ENCODE measurements at regions not wholly inside any gene's neighbourhood (a gene's known extent, or its start where the extent isn't known, plus 50 kb on each side); places are given as distances from the start of the nearest gene placed in this dataset.
"Not testable (repeated sequence)": the region's sequence is repeated elsewhere in the genome, so short reads cannot be mapped to it uniquely, and the experiment has no call there.

GRCh38 chr16:54879681-54880080 is 51.0 kb upstream of the IRX5 start:
- no peak for ATAC-seq
- intact Hi-C loops (cut with DNase I, micrococcal nuclease) = no loop called here
- TF ChIP-seq, protein P1, sequence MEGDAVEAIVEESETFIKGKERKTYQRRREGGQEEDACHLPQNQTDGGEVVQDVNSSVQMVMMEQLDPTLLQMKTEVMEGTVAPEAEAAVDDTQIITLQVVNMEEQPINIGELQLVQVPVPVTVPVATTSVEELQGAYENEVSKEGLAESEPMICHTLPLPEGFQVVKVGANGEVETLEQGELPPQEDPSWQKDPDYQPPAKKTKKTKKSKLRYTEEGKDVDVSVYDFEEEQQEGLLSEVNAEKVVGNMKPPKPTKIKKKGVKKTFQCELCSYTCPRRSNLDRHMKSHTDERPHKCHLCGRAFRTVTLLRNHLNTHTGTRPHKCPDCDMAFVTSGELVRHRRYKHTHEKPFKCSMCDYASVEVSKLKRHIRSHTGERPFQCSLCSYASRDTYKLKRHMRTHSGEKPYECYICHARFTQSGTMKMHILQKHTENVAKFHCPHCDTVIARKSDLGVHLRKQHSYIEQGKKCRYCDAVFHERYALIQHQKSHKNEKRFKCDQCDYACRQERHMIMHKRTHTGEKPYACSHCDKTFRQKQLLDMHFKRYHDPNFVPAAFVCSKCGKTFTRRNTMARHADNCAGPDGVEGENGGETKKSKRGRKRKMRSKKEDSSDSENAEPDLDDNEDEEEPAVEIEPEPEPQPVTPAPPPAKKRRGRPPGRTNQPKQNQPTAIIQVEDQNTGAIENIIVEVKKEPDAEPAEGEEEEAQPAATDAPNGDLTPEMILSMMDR (IDR thresholded peaks at IDR 0.05) = no peak

DNA sequence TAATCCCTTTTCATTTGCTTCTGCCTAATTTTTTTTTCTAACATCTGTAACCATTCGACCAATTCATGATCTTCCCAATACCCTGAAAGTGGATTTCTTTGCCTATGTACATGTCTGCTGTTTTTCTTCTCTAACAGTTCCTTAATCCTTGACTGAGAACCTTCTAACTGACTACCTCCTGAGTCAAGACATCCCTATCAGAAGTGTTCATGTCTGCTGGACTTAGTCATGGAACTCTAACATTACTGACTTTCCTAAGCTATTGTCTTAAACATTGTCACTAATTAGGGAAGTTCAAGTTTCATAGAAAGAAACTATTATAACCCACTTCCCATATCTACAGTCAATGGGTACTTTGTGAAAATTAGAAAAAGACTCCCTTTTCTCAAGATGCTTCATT is 52.4 kb upstream of the IRX5 start:
- TF ChIP-seq, protein P1 (IDR thresholded peaks at IDR 0.05) = no peak
- no peaks in the 10 kb centered on the region for H3K4me1 ChIP-seq (ENCODE audit: low read depth)
- no peak for DNase-seq
- H3K9me3 ChIP-seq = no peaks in the 10 kb centered on the region
- H3K36me3 ChIP-seq (ENCODE audit: low read depth) = no peaks in the 10 kb centered on the region
- no peak for ATAC-seq
- no peak overlapping the region for H3K4me3 ChIP-seq
- intact Hi-C loops (cut with DNase I, micrococcal nuclease) = no loop called here

More at GRCh38 chr16:54879681-54880080, 51.0 kb upstream of the IRX5 start:
- Histone ChIP-seq H3K36me3 (ENCODE audit: low read depth) (no peaks in the 10 kb centered on the region), H3K9me3 (no peaks in the 10 kb centered on the region), H3K4me1 (ENCODE audit: low read depth) (no peaks in the 10 kb centered on the region), H3K4me3 (no peak overlapping the region)
- no peak for DNase-seq

GRCh38 chr16:54875443-54875842 is 55.2 kb upstream of the IRX5 start:
- no peak for DNase-seq
- H3K4me1 ChIP-seq (ENCODE audit: low read depth) = no peaks in the 10 kb centered on the region
- no peaks in the 10 kb centered on the region for H3K36me3 ChIP-seq (ENCODE audit: low read depth)
- TF ChIP-seq, protein P1 (IDR thresholded peaks at IDR 0.05) = no peak
- no peak for ATAC-seq
- intact Hi-C loops (cut with DNase I, micrococcal nuclease) = no loop called here
- no peaks in the 10 kb centered on the region for H3K9me3 ChIP-seq
- no peak overlapping the region for H3K4me3 ChIP-seq

DNA sequence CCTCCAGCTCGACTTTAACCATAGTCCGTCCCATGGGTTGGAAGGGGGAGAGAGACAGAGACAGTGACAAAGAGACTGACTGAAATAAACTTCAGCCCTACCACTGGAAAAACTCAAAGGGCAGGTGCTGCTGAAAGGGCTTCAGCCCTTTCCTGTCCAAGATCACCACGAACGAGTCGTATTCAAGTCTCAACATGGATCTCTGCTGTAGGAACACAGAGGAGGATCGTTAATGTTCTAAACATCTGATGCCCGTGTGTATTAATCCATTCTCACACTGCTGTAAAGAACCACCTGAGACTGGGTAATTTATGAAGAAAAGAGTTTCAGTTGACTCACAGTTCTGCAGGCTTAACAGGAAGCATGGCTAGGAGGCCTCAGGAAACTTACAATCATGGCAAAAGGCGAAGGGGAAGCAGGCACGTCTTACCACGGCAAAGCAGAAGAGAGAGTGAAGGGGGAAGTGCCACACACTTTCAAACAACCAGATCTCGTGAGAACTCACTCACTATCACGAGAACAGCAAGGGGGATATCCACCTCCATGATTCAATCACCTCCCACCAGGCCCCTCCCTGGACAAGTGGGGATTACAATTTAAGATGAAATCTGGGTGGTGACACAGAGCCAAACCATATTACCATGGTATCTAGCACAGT is 56.8 kb upstream of the IRX5 start:
- H3K9me3 ChIP-seq; H3K36me3 ChIP-seq (ENCODE audit: low read depth); H3K4me1 ChIP-seq (ENCODE audit: low read depth); H3K4me3 ChIP-seq; ATAC-seq; DNase-seq; intact Hi-C loops (cut with DNase I, micrococcal nuclease): not testable (repeated sequence)

- Histone ChIP-seq H3K9me3 (no peaks in the 10 kb centered on the region), H3K4me3 (no peak overlapping the region), H3K4me1 (ENCODE audit: low read depth) (no peaks in the 10 kb centered on the region), H3K36me3 (ENCODE audit: low read depth) (no peaks in the 10 kb centered on the region)
- TF ChIP-seq, protein P1 (IDR thresholded peaks at IDR 0.05) = no peak
- DNase-seq (no peak), ATAC-seq (no peak)
- intact Hi-C loops (cut with DNase I, micrococcal nuclease) = no loop called here
Observed at GRCh38 chr16:54873071-54873470, 57.6 kb upstream of the IRX5 start.

DNA sequence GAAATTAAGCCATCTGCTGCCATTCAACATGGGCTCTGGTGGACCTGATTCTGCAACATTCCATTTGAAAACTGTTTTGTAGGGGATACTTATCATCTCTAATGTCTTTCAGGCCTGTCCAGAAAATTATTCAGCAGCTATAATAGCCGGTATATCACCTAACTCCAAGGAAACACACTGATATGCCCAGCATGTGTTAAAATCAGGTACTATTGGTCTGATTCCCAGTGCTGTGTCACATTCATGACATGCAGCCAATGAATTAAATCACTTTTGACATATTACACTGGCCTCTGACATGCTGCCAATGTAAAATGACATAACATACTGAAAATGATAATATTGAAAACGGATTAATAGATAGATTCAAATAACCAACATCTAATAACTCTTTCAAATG is 60.5 kb upstream of the IRX5 start:
- H3K4me3 ChIP-seq = no peak overlapping the region
- H3K9me3 ChIP-seq = no peaks in the 10 kb centered on the region
- DNase-seq (no peak), ATAC-seq (no peak)
- no peaks in the 10 kb centered on the region for H3K36me3 ChIP-seq (ENCODE audit: low read depth)
- intact Hi-C loops (cut with DNase I, micrococcal nuclease) = no loop called here
- TF ChIP-seq, protein P1 (IDR thresholded peaks at IDR 0.05) = no peak
- H3K4me1 ChIP-seq (ENCODE audit: low read depth) = no peaks in the 10 kb centered on the region
